ENCODE measurements at regions not wholly inside any gene's neighbourhood (a gene's known extent, or its start where the extent isn't known, plus 50 kb on each side); places are given as distances from the start of the nearest gene placed in this dataset.

DNA sequence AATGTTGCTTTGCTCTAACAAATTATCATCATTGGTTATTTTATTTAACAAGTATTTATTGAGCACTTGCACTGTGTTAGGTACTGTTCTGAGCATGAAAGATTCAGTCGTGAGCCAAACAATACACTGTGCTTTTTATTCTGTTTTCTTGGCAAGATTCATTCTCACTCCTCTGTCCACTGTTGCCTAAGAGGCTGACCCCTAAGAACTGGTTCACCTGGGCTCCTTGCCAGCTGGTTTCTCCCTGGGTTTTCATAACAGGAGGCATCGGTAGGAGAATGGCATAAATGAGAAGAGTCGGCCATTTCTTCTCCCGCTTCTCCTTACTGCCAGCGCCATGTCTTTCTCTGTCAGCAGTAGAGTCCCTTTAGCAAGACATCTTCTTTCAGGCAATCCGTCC, 243.7 kb upstream of the DIAPH2 start:
- H3K4me1 Mint-ChIP-seq (ENCODE audit: low read depth, unreplicated experiment) = peaks cover 8% of the 10 kb centered on the region
- intact Hi-C loops (cut with micrococcal nuclease; ENCODE audit: unreplicated experiment) = no loop called here
- H3K27ac Mint-ChIP-seq (ENCODE audit: unreplicated experiment) = no peak overlapping the region
- TF ChIP-seq, protein P1, sequence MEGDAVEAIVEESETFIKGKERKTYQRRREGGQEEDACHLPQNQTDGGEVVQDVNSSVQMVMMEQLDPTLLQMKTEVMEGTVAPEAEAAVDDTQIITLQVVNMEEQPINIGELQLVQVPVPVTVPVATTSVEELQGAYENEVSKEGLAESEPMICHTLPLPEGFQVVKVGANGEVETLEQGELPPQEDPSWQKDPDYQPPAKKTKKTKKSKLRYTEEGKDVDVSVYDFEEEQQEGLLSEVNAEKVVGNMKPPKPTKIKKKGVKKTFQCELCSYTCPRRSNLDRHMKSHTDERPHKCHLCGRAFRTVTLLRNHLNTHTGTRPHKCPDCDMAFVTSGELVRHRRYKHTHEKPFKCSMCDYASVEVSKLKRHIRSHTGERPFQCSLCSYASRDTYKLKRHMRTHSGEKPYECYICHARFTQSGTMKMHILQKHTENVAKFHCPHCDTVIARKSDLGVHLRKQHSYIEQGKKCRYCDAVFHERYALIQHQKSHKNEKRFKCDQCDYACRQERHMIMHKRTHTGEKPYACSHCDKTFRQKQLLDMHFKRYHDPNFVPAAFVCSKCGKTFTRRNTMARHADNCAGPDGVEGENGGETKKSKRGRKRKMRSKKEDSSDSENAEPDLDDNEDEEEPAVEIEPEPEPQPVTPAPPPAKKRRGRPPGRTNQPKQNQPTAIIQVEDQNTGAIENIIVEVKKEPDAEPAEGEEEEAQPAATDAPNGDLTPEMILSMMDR (IDR thresholded peaks at IDR 0.05; ENCODE audit: unreplicated experiment) = no peak
- no peak for DNase-seq
- H3K27me3 Mint-ChIP-seq (ENCODE audit: unreplicated experiment) = no peaks in the 10 kb centered on the region
- CTCF ChIA-PET = no interaction called here
- H3K36me3 Mint-ChIP-seq (ENCODE audit: insufficient read depth, unreplicated experiment) = no peaks in the 10 kb centered on the region
- no peaks in the 10 kb centered on the region for H3K9me3 Mint-ChIP-seq (ENCODE audit: low read depth, unreplicated experiment)
- BruUV-seq (replicated peaks) = no TSS peak
- no peak overlapping the region for H3K4me3 Mint-ChIP-seq (ENCODE audit: low read depth, unreplicated experiment)

DNA sequence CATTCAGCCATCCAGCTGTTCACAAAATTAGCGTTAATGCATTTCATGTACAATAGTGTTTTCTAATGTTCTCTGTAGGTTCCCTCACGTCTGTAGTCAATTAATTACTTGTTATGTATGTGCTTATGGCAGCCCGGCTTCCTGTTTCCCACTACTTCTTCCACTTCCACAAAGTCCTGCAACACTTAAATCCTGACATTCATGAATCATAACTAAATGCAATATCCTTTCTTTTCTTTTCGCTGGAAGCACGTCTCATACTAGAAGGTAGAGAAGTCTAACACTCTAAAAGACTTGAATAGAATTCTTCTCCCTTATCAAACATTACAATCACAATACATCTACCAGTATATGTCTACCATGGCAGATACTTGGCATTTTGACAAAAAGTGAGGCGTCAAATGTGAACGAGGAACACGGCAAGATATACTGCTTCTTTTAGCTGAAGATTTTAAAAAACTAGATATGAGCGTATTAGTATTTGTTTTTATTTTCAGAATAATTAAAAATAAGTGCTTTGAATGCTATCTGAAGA, 239.0 kb upstream of the DIAPH2 start:
- Mint-ChIP-seq H3K27ac (ENCODE audit: unreplicated experiment) (no peak overlapping the region), H3K4me3 (ENCODE audit: low read depth, unreplicated experiment) (no peak overlapping the region), H3K4me1 (ENCODE audit: low read depth, unreplicated experiment) (peaks cover 8% of the 10 kb centered on the region), H3K36me3 (ENCODE audit: insufficient read depth, unreplicated experiment) (no peaks in the 10 kb centered on the region), H3K27me3 (ENCODE audit: unreplicated experiment) (no peaks in the 10 kb centered on the region), H3K9me3 (ENCODE audit: low read depth, unreplicated experiment) (no peaks in the 10 kb centered on the region)
- no peak for DNase-seq
- TF ChIP-seq, protein P1 (IDR thresholded peaks at IDR 0.05; ENCODE audit: unreplicated experiment) = no peak
- CTCF ChIA-PET = no interaction called here
- intact Hi-C loops (cut with micrococcal nuclease; ENCODE audit: unreplicated experiment) = no loop called here
- BruUV-seq (replicated peaks) = no TSS peak

DNA sequence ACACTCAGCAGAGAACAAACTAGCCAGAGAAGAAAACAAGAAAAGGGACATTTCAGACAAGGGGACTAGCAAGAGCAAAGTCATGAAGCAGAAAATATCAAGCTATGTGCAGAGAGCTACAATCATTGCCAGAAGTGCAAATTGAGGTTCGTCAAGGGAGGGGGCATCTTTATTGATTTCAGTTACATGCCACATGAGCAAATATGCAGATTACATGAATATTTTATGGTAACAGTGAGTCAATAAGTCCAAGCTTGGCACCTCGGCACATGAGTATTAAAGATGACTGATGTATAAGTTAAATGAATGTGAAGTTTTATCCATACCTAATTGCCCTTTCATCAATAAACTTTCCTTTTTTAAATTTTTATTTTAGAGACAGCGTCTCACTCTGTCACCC, 238.1 kb upstream of the DIAPH2 start:
- intact Hi-C loops (cut with micrococcal nuclease; ENCODE audit: unreplicated experiment) = no loop called here
- Mint-ChIP-seq H3K9me3 (ENCODE audit: low read depth, unreplicated experiment) (no peaks in the 10 kb centered on the region), H3K4me1 (ENCODE audit: low read depth, unreplicated experiment) (peaks cover 8% of the 10 kb centered on the region), H3K27me3 (ENCODE audit: unreplicated experiment) (no peaks in the 10 kb centered on the region), H3K27ac (ENCODE audit: unreplicated experiment) (no peak overlapping the region), H3K4me3 (ENCODE audit: low read depth, unreplicated experiment) (no peak overlapping the region), H3K36me3 (ENCODE audit: insufficient read depth, unreplicated experiment) (no peaks in the 10 kb centered on the region)
- CTCF ChIA-PET = no interaction called here
- no peak for DNase-seq
- TF ChIP-seq, protein P1 (IDR thresholded peaks at IDR 0.05; ENCODE audit: unreplicated experiment) = no peak
- no TSS peak for BruUV-seq (replicated peaks)

DNA sequence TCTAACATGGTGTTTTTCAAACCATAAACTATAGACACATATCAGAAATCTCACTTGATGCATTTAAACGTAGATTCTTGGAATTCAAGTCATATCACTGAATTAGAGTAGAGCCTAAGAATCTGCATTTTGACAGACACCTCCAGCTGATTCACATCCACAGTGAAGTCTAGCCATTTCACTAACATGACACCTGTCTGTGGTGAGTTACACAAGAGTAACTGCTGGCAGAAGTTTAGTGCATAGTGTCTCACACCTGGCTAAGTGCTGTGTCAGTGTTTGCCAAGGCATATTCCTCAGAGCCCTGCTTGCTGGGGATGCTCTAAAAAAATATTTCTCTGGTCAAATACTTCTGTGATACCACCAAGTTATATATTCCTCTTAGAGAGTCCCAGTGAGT, 237.5 kb upstream of the DIAPH2 start:
- no peaks in the 10 kb centered on the region for H3K9me3 Mint-ChIP-seq (ENCODE audit: low read depth, unreplicated experiment)
- no peak overlapping the region for H3K27ac Mint-ChIP-seq (ENCODE audit: unreplicated experiment)
- CTCF ChIA-PET = no interaction called here
- H3K4me3 Mint-ChIP-seq (ENCODE audit: low read depth, unreplicated experiment) = no peak overlapping the region
- peaks cover 8% of the 10 kb centered on the region for H3K4me1 Mint-ChIP-seq (ENCODE audit: low read depth, unreplicated experiment)
- no TSS peak for BruUV-seq (replicated peaks)
- TF ChIP-seq, protein P1 (IDR thresholded peaks at IDR 0.05; ENCODE audit: unreplicated experiment) = no peak
- no peaks in the 10 kb centered on the region for H3K36me3 Mint-ChIP-seq (ENCODE audit: insufficient read depth, unreplicated experiment)
- no peaks in the 10 kb centered on the region for H3K27me3 Mint-ChIP-seq (ENCODE audit: unreplicated experiment)
- DNase-seq = no peak
- intact Hi-C loops (cut with micrococcal nuclease; ENCODE audit: unreplicated experiment) = no loop called here
